ENCODE measurements at regions not wholly inside any gene's neighbourhood (a gene's known extent, or its start where the extent isn't known, plus 50 kb on each side); places are given as distances from the start of the nearest gene placed in this dataset.

GRCh38 chr18:54465502-54465901, 107.8 kb downstream of the C18orf54 start:
- no peak for TF ChIP-seq KDM1A (IDR thresholded peaks at IDR 0.05; ENCODE audit: borderline replicate concordance, low read length)
- no peak for TF ChIP-seq POLR2A (IDR thresholded peaks at IDR 0.05; ENCODE audit: control extremely low read depth in 1 of 2, low read depth in 2 of 2, low read length in 2 of 2)
- TF ChIP-seq CTCF (IDR thresholded peaks at IDR 0.05; ENCODE audit: control extremely low read depth in 1 of 3, insufficient read depth in 1 of 3, low read depth in 1 of 3, low read length in 3 of 3), result no peak
- no peak for TF ChIP-seq RNF2 (IDR thresholded peaks at IDR 0.05; ENCODE audit: borderline replicate concordance, low read depth, low read length, missing control alignments, poor library complexity, severe bottlenecking)
- TF ChIP-seq, protein P1, sequence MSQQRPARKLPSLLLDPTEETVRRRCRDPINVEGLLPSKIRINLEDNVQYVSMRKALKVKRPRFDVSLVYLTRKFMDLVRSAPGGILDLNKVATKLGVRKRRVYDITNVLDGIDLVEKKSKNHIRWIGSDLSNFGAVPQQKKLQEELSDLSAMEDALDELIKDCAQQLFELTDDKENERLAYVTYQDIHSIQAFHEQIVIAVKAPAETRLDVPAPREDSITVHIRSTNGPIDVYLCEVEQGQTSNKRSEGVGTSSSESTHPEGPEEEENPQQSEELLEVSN (IDR thresholded peaks at IDR 0.05), result no peak
- TF ChIP-seq RFX5 (IDR thresholded peaks at IDR 0.05; ENCODE audit: borderline replicate concordance, low read depth, low read length), result no peak
- no peak for TF ChIP-seq EZH2 (IDR thresholded peaks at IDR 0.05; ENCODE audit: low read depth, low read length, severe bottlenecking)
- no peak for TF ChIP-seq POU5F1 (IDR thresholded peaks at IDR 0.05; ENCODE audit: low read depth, low read length)
- no peak for TF ChIP-seq CHD2 (IDR thresholded peaks at IDR 0.05; ENCODE audit: low read length)
- TF ChIP-seq JUND (IDR thresholded peaks at IDR 0.05; ENCODE audit: low read length), result no peak
- no peak for TF ChIP-seq POLR2AphosphoS5 (IDR thresholded peaks at IDR 0.05; ENCODE audit: low read depth, low read length)
- no peak for TF ChIP-seq CBX5 (IDR thresholded peaks at IDR 0.05; ENCODE audit: low read depth, low read length)
- TF ChIP-seq EP300 (IDR thresholded peaks at IDR 0.05; ENCODE audit: borderline replicate concordance in 1 of 2, low read depth in 2 of 2, low read length in 2 of 2), result no peak
- TF ChIP-seq CEBPB (IDR thresholded peaks at IDR 0.05; ENCODE audit: low read depth, low read length), result no peak
